NCI-H1930 (cell line): ENCODE measurements at regions not wholly inside any gene's neighbourhood (a gene's known extent, or its start where the extent isn't known, plus 50 kb on each side); places are given as distances from the start of the nearest gene placed in this dataset.
"Not testable (repeated sequence)": the region's sequence is repeated elsewhere in the genome, so short reads cannot be mapped to it uniquely, and the experiment has no call there.

Experiments
- DNase-seq, 2 experiments: peaks; one replicate each; lab custom pipeline; 2025; lab: John Stamatoyannopoulos, UW

GRCh38 chr15:84152381-84152979 lies 83.1 kb upstream of the GOLGA6L4 start:
- not testable (repeated sequence) for DNase-seq

GRCh38 chr15:84153655-84154140 lies 81.9 kb upstream of the GOLGA6L4 start:
- DNase-seq: not testable (repeated sequence)

- DNase-seq: not testable (repeated sequence)
Measured at GRCh38 chr15:84154314-84154713, 81.3 kb upstream of the GOLGA6L4 start.

- not testable (repeated sequence) for DNase-seq
Measured at GRCh38 chr15:84154787-84155186, 80.8 kb upstream of the GOLGA6L4 start.

- DNase-seq: not testable (repeated sequence)
Measured at GRCh38 chr15:84155792-84156587, 79.6 kb upstream of the GOLGA6L4 start.

GRCh38 chr15:84156588-84156840 lies 79.1 kb upstream of the GOLGA6L4 start:
- not testable (repeated sequence) for DNase-seq

- DNase-seq: not testable (repeated sequence)
Measured at GRCh38 chr15:84157056-84157632, 78.4 kb upstream of the GOLGA6L4 start.

- DNase-seq: not testable (repeated sequence)
Measured at GRCh38 chr15:84157857-84158256, 77.7 kb upstream of the GOLGA6L4 start.

- DNase-seq: not testable (repeated sequence)
Measured at GRCh38 chr15:84159346-84160269, 76.0 kb upstream of the GOLGA6L4 start.

GRCh38 chr15:84164423-84165292 lies 70.9 kb upstream of the GOLGA6L4 start:
- not testable (repeated sequence) for DNase-seq

- DNase-seq: not testable (repeated sequence)
Measured at GRCh38 chr15:84170029-84170428, 65.5 kb upstream of the GOLGA6L4 start.

GRCh38 chr15:84173231-84173610 lies 62.4 kb upstream of the GOLGA6L4 start:
- DNase-seq: not testable (repeated sequence)
